Heart left ventricle (tissue), 13 donors: ENCODE measurements at regions not wholly inside any gene's neighbourhood (a gene's known extent, or its start where the extent isn't known, plus 50 kb on each side); places are given as distances from the start of the nearest gene placed in this dataset.

Experiments used
- POLR2A ChIP-seq, 2 donors: fragments of 450-650 bp; IDR thresholded peaks; one replicate each; pipeline ENCODE4 v1.6.1; 2017; ENCODE audit warnings: antibody characterized with exemption in 2 of 2, mild to moderate bottlenecking in 2 of 2, moderate library complexity in 2 of 2
- TF ChIP-seq, protein P1 (sequence below), 12 donors: fragments of 200-600 bp; sonication (generic) in 4 of 12; IDR thresholded peaks; one replicate each; pipeline versions ENCODE4 v1.5.0 to v1.8.0; 2018 to 2022; ENCODE audit warnings: antibody characterized with exemption in 12 of 12, mild to moderate bottlenecking in 5 of 12
- donor health status: ischemic (EF 13 %, LVEDD 7.1; RV severe dilation, severe dysfunction).
- donor health status: DM: no; HTN: yes; CAD: no.
- donor health status: DM: no; HTN: no; CAD: no.
- donor health status: ischemic (EF 25% LVEDD 6.9; RV normal size, moderate dysfunction).
- donor health status: ischemic (EF 25% LVEDD 5.7; RV mildly dilated, moderate dysfunction).
- donor health status: ischemic (EF 35%, LVEDD 5.7; RV mildly dilated, moderate dysfunction).
- donor health status: nonischemic (EF 11% LVEDD 7.7; RV severe dilation, severe dysfunction).
- donor health status: DM: yes; HTN: yes; CAD: no.
- donor health status: PGD.
- donor health status: ischemic (EF 29% LVEDD 5.4; RV normal size, mild dysfunction).
- donor health status: nonischemic (EF 23%, LVEDD 6.1; RV moderate dilation, normal function).

DNA sequence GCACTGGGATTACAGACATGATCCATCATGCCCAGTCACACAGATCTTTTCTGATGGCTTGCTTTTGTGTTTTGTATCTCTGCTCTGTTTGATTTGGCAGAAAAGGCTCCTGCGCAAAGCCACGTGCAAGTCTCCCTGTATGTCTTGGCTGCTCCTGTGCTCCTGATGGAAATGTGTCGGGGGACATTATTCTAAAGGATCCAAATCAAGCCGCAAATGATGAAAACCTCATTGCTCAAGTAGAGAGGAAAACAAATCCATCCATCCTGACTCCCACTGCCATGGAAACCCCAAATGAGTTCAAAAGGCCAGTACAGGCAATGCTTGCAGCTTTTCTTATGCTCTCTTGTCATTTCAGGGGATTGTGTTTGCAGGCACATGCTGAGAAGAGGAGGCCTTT is 93.8 kb downstream of the NDUFA12 start:
- TF ChIP-seq, protein P1, sequence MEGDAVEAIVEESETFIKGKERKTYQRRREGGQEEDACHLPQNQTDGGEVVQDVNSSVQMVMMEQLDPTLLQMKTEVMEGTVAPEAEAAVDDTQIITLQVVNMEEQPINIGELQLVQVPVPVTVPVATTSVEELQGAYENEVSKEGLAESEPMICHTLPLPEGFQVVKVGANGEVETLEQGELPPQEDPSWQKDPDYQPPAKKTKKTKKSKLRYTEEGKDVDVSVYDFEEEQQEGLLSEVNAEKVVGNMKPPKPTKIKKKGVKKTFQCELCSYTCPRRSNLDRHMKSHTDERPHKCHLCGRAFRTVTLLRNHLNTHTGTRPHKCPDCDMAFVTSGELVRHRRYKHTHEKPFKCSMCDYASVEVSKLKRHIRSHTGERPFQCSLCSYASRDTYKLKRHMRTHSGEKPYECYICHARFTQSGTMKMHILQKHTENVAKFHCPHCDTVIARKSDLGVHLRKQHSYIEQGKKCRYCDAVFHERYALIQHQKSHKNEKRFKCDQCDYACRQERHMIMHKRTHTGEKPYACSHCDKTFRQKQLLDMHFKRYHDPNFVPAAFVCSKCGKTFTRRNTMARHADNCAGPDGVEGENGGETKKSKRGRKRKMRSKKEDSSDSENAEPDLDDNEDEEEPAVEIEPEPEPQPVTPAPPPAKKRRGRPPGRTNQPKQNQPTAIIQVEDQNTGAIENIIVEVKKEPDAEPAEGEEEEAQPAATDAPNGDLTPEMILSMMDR (IDR thresholded peaks at IDR 0.05) = no peak
- TF ChIP-seq POLR2A (IDR thresholded peaks at IDR 0.05) = no peak
